ENCODE measurements at regions not wholly inside any gene's neighbourhood (a gene's known extent, or its start where the extent isn't known, plus 50 kb on each side); places are given as distances from the start of the nearest gene placed in this dataset.

DNA sequence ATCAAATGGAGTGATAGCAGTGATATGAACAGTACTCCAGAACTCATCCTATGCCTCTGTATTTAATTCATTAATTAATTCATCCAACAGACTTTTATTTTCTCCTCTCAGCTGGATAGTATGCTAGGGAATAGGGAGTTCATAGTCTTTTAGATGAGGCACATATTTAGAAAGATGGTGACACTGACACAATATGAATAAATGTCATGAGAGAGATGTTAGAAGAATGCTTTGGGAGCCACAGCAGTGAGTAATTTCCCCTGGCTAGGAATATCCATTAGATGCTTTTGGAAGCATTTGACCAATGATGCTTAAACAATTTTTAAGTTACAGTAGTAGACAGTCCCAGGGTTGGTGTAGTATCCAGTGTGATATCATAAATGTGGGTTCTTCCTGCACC lies 428.7 kb upstream of the SGCD start:
- TF ChIP-seq CTCF (IDR thresholded peaks at IDR 0.05; ENCODE audit: insufficient read depth, low read length, poor library complexity, severe bottlenecking): no peak
- TF ChIP-seq EZH2phosphoT487 (conservative IDR thresholded peaks at IDR 0.05; ENCODE audit: low read length): no peak
